Nephron progenitor cell (in vitro differentiated cells): ENCODE measurements at regions not wholly inside any gene's neighbourhood (a gene's known extent, or its start where the extent isn't known, plus 50 kb on each side); places are given as distances from the start of the nearest gene placed in this dataset.

Experiments used
- DNase-seq: peaks from one replicate; pipeline ENCODE4 v3.0.0; 2021
- H3K27ac Mint-ChIP-seq: 2 replicates; pipeline ENCODE4 v1.8.0; 2021; ENCODE audit warnings: mild to moderate bottlenecking, moderate library complexity, mixed read lengths
- H3K27me3 Mint-ChIP-seq: 2 replicates; pipeline ENCODE4 v1.8.0; 2021; ENCODE audit warnings: mild to moderate bottlenecking, low read depth, mixed read lengths; ENCODE audit not compliant: poor library complexity
- H3K36me3 Mint-ChIP-seq: 2 replicates; pipeline ENCODE4 v1.8.0; 2021; ENCODE audit warnings: low read depth, mixed read lengths
- H3K4me1 Mint-ChIP-seq: 2 replicates; pipeline ENCODE4 v1.8.0; 2021; ENCODE audit warnings: mixed read lengths
- H3K4me3 Mint-ChIP-seq: 2 replicates; pipeline ENCODE4 v1.8.0; 2021; ENCODE audit warnings: mild to moderate bottlenecking, moderate library complexity, mixed read lengths
- H3K9me3 Mint-ChIP-seq: 2 replicates; pipeline ENCODE4 v1.8.0; 2021; ENCODE audit warnings: mild to moderate bottlenecking, moderate library complexity, mixed read lengths
- CTCF ChIP-seq: fragments of 200-600 bp; sonication (generic); IDR thresholded peaks from 2 replicates; pipeline ENCODE4 v1.5.0; 2021; ENCODE audit warnings: antibody characterized with exemption

- no peak for TF ChIP-seq CTCF
- Mint-ChIP-seq H3K27ac (no peak overlapping the region), H3K36me3 (peaks cover 22% of the 10 kb centered on the region)
These were observed 367.6 kb upstream of the PRICKLE1 start for GRCh38 chr12:42957136-42957535.

GRCh38 chr12:42953021-42953420 lies 363.5 kb upstream of the PRICKLE1 start:
- no peak overlapping the region for H3K27ac Mint-ChIP-seq
- TF ChIP-seq CTCF, result no peak
- peaks cover 52% of the 10 kb centered on the region for H3K9me3 Mint-ChIP-seq
- H3K27me3 Mint-ChIP-seq, result no peaks in the 10 kb centered on the region
- H3K4me1 Mint-ChIP-seq, result peaks cover 4% of the 10 kb centered on the region
- DNase-seq, result no peak
- no peak overlapping the region for H3K4me3 Mint-ChIP-seq
- H3K36me3 Mint-ChIP-seq, result peaks cover 39% of the 10 kb centered on the region

More at GRCh38 chr12:42957136-42957535, 367.6 kb upstream of the PRICKLE1 start:
- Mint-ChIP-seq H3K9me3 (peaks cover 27% of the 10 kb centered on the region), H3K4me1 (peaks cover 14% of the 10 kb centered on the region), H3K27me3 (no peaks in the 10 kb centered on the region), H3K4me3 (no peak overlapping the region)
- no peak for DNase-seq

GRCh38 chr12:42946871-42947381 lies 357.4 kb upstream of the PRICKLE1 start:
- H3K9me3 Mint-ChIP-seq, result peaks cover 76% of the 10 kb centered on the region
- H3K4me3 Mint-ChIP-seq, result no peak overlapping the region
- no peaks in the 10 kb centered on the region for H3K4me1 Mint-ChIP-seq
- no peak for TF ChIP-seq CTCF
- H3K27me3 Mint-ChIP-seq, result no peaks in the 10 kb centered on the region
- peaks cover 54% of the 10 kb centered on the region for H3K36me3 Mint-ChIP-seq
- DNase-seq, result no peak
- no peak overlapping the region for H3K27ac Mint-ChIP-seq

- no peaks in the 10 kb centered on the region for H3K4me1 Mint-ChIP-seq
- no peaks in the 10 kb centered on the region for H3K27me3 Mint-ChIP-seq
- no peak for TF ChIP-seq CTCF
- peaks cover 60% of the 10 kb centered on the region for H3K36me3 Mint-ChIP-seq
- no peak overlapping the region for H3K27ac Mint-ChIP-seq
- H3K4me3 Mint-ChIP-seq, result no peak overlapping the region
- H3K9me3 Mint-ChIP-seq, result peaks cover 79% of the 10 kb centered on the region
- DNase-seq, result no peak
These were observed 356.4 kb upstream of the PRICKLE1 start for GRCh38 chr12:42945927-42946326.

- Mint-ChIP-seq H3K4me3 (no peak overlapping the region), H3K36me3 (peaks cover 69% of the 10 kb centered on the region), H3K4me1 (no peaks in the 10 kb centered on the region), H3K27me3 (no peaks in the 10 kb centered on the region), H3K27ac (no peak overlapping the region), H3K9me3 (peaks cover 87% of the 10 kb centered on the region)
- no peak for TF ChIP-seq CTCF
- DNase-seq, result no peak
These were observed 355.0 kb upstream of the PRICKLE1 start for GRCh38 chr12:42944516-42944915.

- Mint-ChIP-seq H3K27me3 (no peaks in the 10 kb centered on the region), H3K36me3 (peaks cover 30% of the 10 kb centered on the region), H3K4me3 (no peak overlapping the region), H3K9me3 (peaks cover 46% of the 10 kb centered on the region), H3K27ac (no peak overlapping the region), H3K4me1 (peaks cover 13% of the 10 kb centered on the region)
- TF ChIP-seq CTCF, result no peak
- DNase-seq, result no peak
These were observed 347.4 kb upstream of the PRICKLE1 start for GRCh38 chr12:42936991-42937390.
